H9 (cell line): ENCODE measurements at regions not wholly inside any gene's neighbourhood (a gene's known extent, or its start where the extent isn't known, plus 50 kb on each side); places are given as distances from the start of the nearest gene placed in this dataset.
A peak's percentile ranks its signal among the peaks of the same experiment; 100 is the strongest.

Source experiments
- DNase-seq: peaks from one replicate; pipeline ENCODE4 v3.0.0-alpha.2; 2017
- H2AFZ ChIP-seq: one replicate; pipeline ENCODE4 v1.6.1; 2013; ENCODE audit warnings: mild to moderate bottlenecking, low read length, control low read depth, moderate library complexity
- H2AK5ac ChIP-seq: 2 replicates; pipeline ENCODE4 v1.6.1; 2013; ENCODE audit warnings: low read length, control low read depth, mixed read lengths; ENCODE audit not compliant: insufficient read length
- H2BK120ac ChIP-seq: one replicate; pipeline ENCODE4 v1.6.1; 2013; ENCODE audit warnings: low read depth, mild to moderate bottlenecking, low read length, control low read depth, inconsistent platforms; ENCODE audit not compliant: poor library complexity, severe bottlenecking
- H2BK12ac ChIP-seq: 2 replicates; pipeline ENCODE4 v1.6.1; 2013; ENCODE audit warnings: low read length, control low read depth, mixed read lengths, low read depth; ENCODE audit not compliant: insufficient read length
- H2BK15ac ChIP-seq: 2 replicates; pipeline ENCODE4 v1.6.1; 2013; ENCODE audit warnings: low read depth, low read length, control low read depth
- H2BK20ac ChIP-seq: one replicate; pipeline ENCODE4 v1.6.1; 2013; ENCODE audit warnings: low read depth, mild to moderate bottlenecking, low read length, control low read depth, inconsistent platforms; ENCODE audit not compliant: poor library complexity, severe bottlenecking
- H2BK5ac ChIP-seq: 2 replicates; pipeline ENCODE4 v1.6.1; 2013; ENCODE audit warnings: low read length, control low read depth, mixed read lengths; ENCODE audit not compliant: insufficient read length
- H3K14ac ChIP-seq: 2 replicates; pipeline ENCODE4 v1.6.1; 2013; ENCODE audit warnings: low read length, control low read depth; ENCODE audit not compliant: insufficient read depth
- H3K18ac ChIP-seq: 2 replicates; pipeline ENCODE4 v1.6.1; 2013; ENCODE audit warnings: low read depth, mild to moderate bottlenecking, mixed read lengths, low read length, control low read depth; ENCODE audit not compliant: insufficient read length
- H3K23ac ChIP-seq: 2 replicates; pipeline ENCODE4 v1.6.1; 2013; ENCODE audit warnings: low read length, control low read depth, mixed read lengths, low read depth; ENCODE audit not compliant: insufficient read length
- H3K23me2 ChIP-seq: 2 replicates; pipeline ENCODE4 v1.6.1; 2013; ENCODE audit warnings: low read depth, mild to moderate bottlenecking, mixed read lengths, low read length, control low read depth; ENCODE audit not compliant: insufficient read length, poor library complexity, severe bottlenecking
- H3K27ac ChIP-seq: 2 replicates; pipeline ENCODE4 v1.5.1; 2013; ENCODE audit warnings: low read length, control low read depth, mixed read lengths, low read depth; ENCODE audit not compliant: insufficient read length
- H3K27me3 ChIP-seq: 2 replicates; pipeline ENCODE4 v1.6.1; 2013; ENCODE audit warnings: low read length, control low read depth, inconsistent platforms; ENCODE audit not compliant: insufficient read depth
- H3K4ac ChIP-seq: 2 replicates; pipeline ENCODE4 v1.6.1; 2013; ENCODE audit warnings: low read depth, mild to moderate bottlenecking, control low read depth, inconsistent platforms, low read length, moderate library complexity
- H3K4me1 ChIP-seq: 2 replicates; pipeline ENCODE4 v1.6.1; 2013; ENCODE audit warnings: low read length, control low read depth, inconsistent platforms; ENCODE audit not compliant: insufficient read depth
- H3K4me2 ChIP-seq: 2 replicates; pipeline ENCODE4 v1.6.1; 2013; ENCODE audit warnings: low read length, control low read depth, mixed read lengths; ENCODE audit not compliant: insufficient read length, insufficient read depth
- H3K56ac ChIP-seq: 2 replicates; pipeline ENCODE4 v1.6.1; 2013; ENCODE audit warnings: low read depth, mild to moderate bottlenecking, mixed read lengths, low read length, control low read depth; ENCODE audit not compliant: insufficient read length
- H3K79me1 ChIP-seq: 2 replicates; pipeline ENCODE4 v1.6.1; 2013; ENCODE audit warnings: low read depth, mild to moderate bottlenecking, moderate library complexity, low read length, control low read depth, inconsistent platforms; ENCODE audit not compliant: insufficient read depth, poor library complexity, severe bottlenecking
- H3K79me2 ChIP-seq: 2 replicates; pipeline ENCODE4 v1.6.1; 2013; ENCODE audit warnings: low read length, control low read depth, inconsistent platforms; ENCODE audit not compliant: insufficient read depth
- H3K9ac ChIP-seq: 2 replicates; pipeline ENCODE4 v1.6.1; 2013; ENCODE audit warnings: low read length, control low read depth, mixed read lengths; ENCODE audit not compliant: insufficient read length; ENCODE audit errors: extremely low read depth
- H3K9me3 ChIP-seq: one replicate; pipeline ENCODE4 v1.6.1; 2013; ENCODE audit warnings: low read depth, low read length, inconsistent platforms; ENCODE audit not compliant: control insufficient read depth
- H3T11ph ChIP-seq: one replicate; pipeline ENCODE4 v1.6.1; 2013; ENCODE audit warnings: mild to moderate bottlenecking, low read length, control low read depth, inconsistent platforms
- H4K20me1 ChIP-seq: one replicate; pipeline ENCODE4 v1.6.1; 2013; ENCODE audit not compliant: control insufficient read depth, insufficient read length, insufficient read depth
- H4K5ac ChIP-seq: 2 replicates; pipeline ENCODE4 v1.6.1; 2013; ENCODE audit warnings: low read depth, mild to moderate bottlenecking, mixed read lengths, low read length, control low read depth; ENCODE audit not compliant: insufficient read length
- H4K8ac ChIP-seq: replicated peaks from 2 replicates; pipeline ENCODE4 v1.6.1; 2013; ENCODE audit warnings: low read length, control low read depth, mixed read lengths, low read depth; ENCODE audit not compliant: insufficient read length
- H4K91ac ChIP-seq: 2 replicates; pipeline ENCODE4 v1.6.1; 2013; ENCODE audit warnings: low read depth, mild to moderate bottlenecking, moderate library complexity, mixed read lengths, low read length, control low read depth; ENCODE audit not compliant: insufficient read length
- H3K27ac Mint-ChIP-seq, 3 experiments: 2 replicates in 2 of 3; 3 replicates in 1 of 3; pipeline ENCODE4 v1.8.0; 2020 to 2021; ENCODE audit warnings: mixed read lengths in 3 of 3, mild to moderate bottlenecking in 1 of 3, moderate library complexity in 1 of 3
- H3K27me3 Mint-ChIP-seq: 2 replicates; pipeline ENCODE4 v1.8.0; 2021; ENCODE audit warnings: low read depth, mild to moderate bottlenecking, moderate library complexity, mixed read lengths
- H3K36me3 Mint-ChIP-seq, 3 experiments: 2 replicates in 2 of 3; 3 replicates in 1 of 3; pipeline ENCODE4 v1.8.0; 2020 to 2021; ENCODE audit warnings: low read depth in 3 of 3, mixed read lengths in 3 of 3; ENCODE audit not compliant: insufficient read depth in 1 of 3
- H3K4me1 Mint-ChIP-seq, 2 experiments: 2 replicates each; pipeline ENCODE4 v1.8.0; 2020; ENCODE audit warnings: mixed read lengths in 2 of 2
- H3K4me3 Mint-ChIP-seq, 2 experiments: 2 replicates in 1 of 2; 3 replicates in 1 of 2; pipeline ENCODE4 v1.8.0; 2020 to 2021; ENCODE audit warnings: mild to moderate bottlenecking in 2 of 2, mixed read lengths in 2 of 2, moderate library complexity in 1 of 2
- H3K9me3 Mint-ChIP-seq, 2 experiments: 2 replicates in 1 of 2; 3 replicates in 1 of 2; pipeline ENCODE4 v1.8.0; 2020; ENCODE audit warnings: mild to moderate bottlenecking in 2 of 2, mixed read lengths in 2 of 2, moderate library complexity in 1 of 2
- WGBS: extraction: QIAGEN DNeasy Blood & Tissue Kit; methylation state at CpG from one replicate; pipeline ENCODE4 v1.1.7; 2013; ENCODE audit warnings: missing lambda C conversion rate, low lambda C conversion rate, mixed read lengths; ENCODE audit not compliant: insufficient read length; ENCODE audit errors: extremely low coverage; 5-methylcytosine and 5-hydroxymethylcytosine counted together
- TF ChIP-seq, protein P1 (sequence below): fragments of 200-600 bp; sonication (generic); conservative IDR thresholded peaks from 3 replicates; pipeline ENCODE4 v1.8.0; 2021; ENCODE audit warnings: antibody characterized with exemption, mild to moderate bottlenecking

DNA sequence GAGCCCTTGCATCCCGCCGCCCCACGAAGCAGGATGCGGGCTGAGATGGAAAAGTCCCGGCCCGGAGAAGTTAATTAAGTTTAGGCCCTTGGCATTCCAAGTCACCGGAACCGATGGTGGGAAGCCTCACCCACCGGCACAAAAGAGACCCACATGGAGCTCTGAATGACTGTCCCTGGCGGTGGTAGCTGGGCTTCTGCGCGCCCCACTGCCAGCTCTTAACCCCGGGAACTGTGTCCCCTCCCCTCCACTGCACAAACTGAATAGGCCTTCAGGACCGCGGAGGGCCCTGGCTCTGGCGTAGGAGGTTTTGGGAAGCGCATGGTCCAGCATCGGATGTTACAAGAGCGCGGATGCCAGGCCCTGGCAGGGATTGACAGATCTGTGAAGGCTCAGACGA lies 291.1 kb upstream of the TUT7 start:
- Histone ChIP-seq H4K8ac (no peak overlapping the region), H2BK5ac (no peak overlapping the region), H2BK20ac (no peak overlapping the region), H3K4ac (no peak overlapping the region), H3K4me2 (no peak overlapping the region), H3K27ac (no peak overlapping the region), H3K23ac (no peak overlapping the region), H2AFZ (no peak overlapping the region), H3K79me2 (no peaks in the 10 kb centered on the region), H2AK5ac (no peak overlapping the region), H3K27me3 (no peaks in the 10 kb centered on the region), H4K5ac (no peak overlapping the region), H3K56ac (no peak overlapping the region), H3T11ph (no peak overlapping the region), H3K14ac (no peak overlapping the region), H3K18ac (no peak overlapping the region), H2BK12ac (no peak overlapping the region), H4K20me1 (no peaks in the 10 kb centered on the region), H3K9ac (no peak overlapping the region), H3K23me2 (no peaks in the 10 kb centered on the region), H3K9me3 (no peaks in the 10 kb centered on the region), H3K4me1 (peaks cover 3% of the 10 kb centered on the region; the same call in 1 of the 2 replicates), H3K79me1 (no peaks in the 10 kb centered on the region), H2BK120ac (no peak overlapping the region), H4K91ac (no peak overlapping the region), H2BK15ac (no peak overlapping the region)
- peaks cover 1% of the 10 kb centered on the region; the same call in 1 of the 2 replicates for H3K27me3 Mint-ChIP-seq
- DNase-seq, result peak; percentile 45
- no peaks in the 10 kb centered on the region for H3K36me3 Mint-ChIP-seq
- no peak overlapping the region for H3K4me3 Mint-ChIP-seq
- no CpG with 5 or more reads among the region's 21 CpGs for WGBS
- peaks cover 17 to 25% of the 10 kb centered on the region in 2 experiments for H3K4me1 Mint-ChIP-seq
- no peak overlapping the region for H3K27ac Mint-ChIP-seq
- TF ChIP-seq, protein P1, sequence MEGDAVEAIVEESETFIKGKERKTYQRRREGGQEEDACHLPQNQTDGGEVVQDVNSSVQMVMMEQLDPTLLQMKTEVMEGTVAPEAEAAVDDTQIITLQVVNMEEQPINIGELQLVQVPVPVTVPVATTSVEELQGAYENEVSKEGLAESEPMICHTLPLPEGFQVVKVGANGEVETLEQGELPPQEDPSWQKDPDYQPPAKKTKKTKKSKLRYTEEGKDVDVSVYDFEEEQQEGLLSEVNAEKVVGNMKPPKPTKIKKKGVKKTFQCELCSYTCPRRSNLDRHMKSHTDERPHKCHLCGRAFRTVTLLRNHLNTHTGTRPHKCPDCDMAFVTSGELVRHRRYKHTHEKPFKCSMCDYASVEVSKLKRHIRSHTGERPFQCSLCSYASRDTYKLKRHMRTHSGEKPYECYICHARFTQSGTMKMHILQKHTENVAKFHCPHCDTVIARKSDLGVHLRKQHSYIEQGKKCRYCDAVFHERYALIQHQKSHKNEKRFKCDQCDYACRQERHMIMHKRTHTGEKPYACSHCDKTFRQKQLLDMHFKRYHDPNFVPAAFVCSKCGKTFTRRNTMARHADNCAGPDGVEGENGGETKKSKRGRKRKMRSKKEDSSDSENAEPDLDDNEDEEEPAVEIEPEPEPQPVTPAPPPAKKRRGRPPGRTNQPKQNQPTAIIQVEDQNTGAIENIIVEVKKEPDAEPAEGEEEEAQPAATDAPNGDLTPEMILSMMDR, result no peak
- no peaks in the 10 kb centered on the region for H3K9me3 Mint-ChIP-seq
